ENCODE measurements at regions not wholly inside any gene's neighbourhood (a gene's known extent, or its start where the extent isn't known, plus 50 kb on each side); places are given as distances from the start of the nearest gene placed in this dataset.

- Histone ChIP-seq H2BK5ac (ENCODE audit: low read depth, low read length, poor library complexity, severe bottlenecking) (no peak overlapping the region), H3K79me1 (ENCODE audit: low read depth in 1 of 2, low read length in 2 of 2) (no peaks in the 10 kb centered on the region), H4K5ac (ENCODE audit: low read depth, low read length) (no peak overlapping the region), H3K9me3 (ENCODE audit: control insufficient read depth, insufficient read depth, low read length) (peaks cover 7% of the 10 kb centered on the region; the same call in 1 of the 2 replicates), H3K18ac (ENCODE audit: low read depth, low read length) (no peak overlapping the region), H3K9ac (ENCODE audit: low read depth, low read length) (no peak overlapping the region), H2AFZ (replicated peaks; ENCODE audit: low read length, poor library complexity) (no peak overlapping the region), H3K27ac (ENCODE audit: insufficient read depth, low read length) (no peak overlapping the region), H3K27me3 (ENCODE audit: control insufficient read depth, insufficient read depth, low read length) (no peaks in the 10 kb centered on the region), H2AK5ac (ENCODE audit: low read depth, low read length) (no peak overlapping the region), H4K91ac (ENCODE audit: insufficient read depth, low read depth, low read length) (no peak overlapping the region), H3K14ac (replicated peaks; ENCODE audit: low read depth, low read length) (no peak overlapping the region), H2BK15ac (ENCODE audit: low read depth, low read length) (no peak overlapping the region), H3K9me1 (ENCODE audit: insufficient read depth, low read length) (no peaks in the 10 kb centered on the region), H4K8ac (ENCODE audit: low read depth in 2 of 2, low read length in 2 of 2) (no peak overlapping the region), H2BK120ac (ENCODE audit: low read depth, low read length) (no peak overlapping the region), H3K4me2 (ENCODE audit: low read depth, low read length) (no peak overlapping the region), H2AK9ac (replicated peaks; ENCODE audit: low read depth, low read length, poor library complexity) (no peak overlapping the region), H3K36me3 (ENCODE audit: control insufficient read depth, insufficient read depth, low read length) (no peaks in the 10 kb centered on the region), H4K20me1 (ENCODE audit: insufficient read depth, low read length) (no peaks in the 10 kb centered on the region), H2BK20ac (ENCODE audit: low read depth, low read length) (no peak overlapping the region), H3K23ac (ENCODE audit: low read depth, low read length) (no peak overlapping the region), H3K4me1 (ENCODE audit: control insufficient read depth, insufficient read depth, low read length) (no peaks in the 10 kb centered on the region), H3K4me3 (ENCODE audit: insufficient read depth, low read depth, low read length) (no peak overlapping the region), H3K56ac (ENCODE audit: extremely low read depth, insufficient read depth, low read length) (no peak overlapping the region), H3K4ac (ENCODE audit: low read depth, low read length) (no peak overlapping the region)
- WGBS, 2 experiments (ENCODE audit: extremely low coverage in 2 of 2, insufficient read length in 1 of 2) = 58% methylated on average over 3 of the region's 17 CpGs; no CpG with 5 or more reads in 1 of the 2 experiments
- no peak for ATAC-seq (ENCODE audit: low read depth)
- BruUV-seq (replicated peaks) = no TSS peak
- ChIA-PET CTCF (no interaction called here), POLR2A (ENCODE audit: unreplicated experiment) (no interaction called here)
- TF ChIP-seq FOS (IDR thresholded peaks at IDR 0.05; ENCODE audit: low read depth, low read length) (no peak), USF2 (IDR thresholded peaks at IDR 0.05; ENCODE audit: low read depth, low read length) (no peak), RCOR1 (IDR thresholded peaks at IDR 0.05; ENCODE audit: insufficient replicate concordance, low read length) (no peak), CHD1 (IDR thresholded peaks at IDR 0.05; ENCODE audit: low read depth, low read length) (no peak), RAD21 (IDR thresholded peaks at IDR 0.05; ENCODE audit: low read length) (no peak), CEBPB (IDR thresholded peaks at IDR 0.05; ENCODE audit: low read depth, low read length) (no peak), MAFK (IDR thresholded peaks at IDR 0.05; ENCODE audit: low read depth, low read length) (no peak), MAZ (IDR thresholded peaks at IDR 0.05; ENCODE audit: borderline replicate concordance, low read depth, low read length) (no peak), RFX5 (IDR thresholded peaks at IDR 0.05; ENCODE audit: low read depth, low read length) (no peak), CTCF (conservative IDR thresholded peaks at IDR 0.05; ENCODE audit: low read depth, low read length) (no peak), MXI1 (IDR thresholded peaks at IDR 0.05; ENCODE audit: borderline replicate concordance, low read depth, low read length) (no peak), POLR2A (IDR thresholded peaks at IDR 0.05; ENCODE audit: low read depth, low read length) (no peak), ELK1 (IDR thresholded peaks at IDR 0.05; ENCODE audit: borderline replicate concordance, low read depth, low read length) (no peak), NFE2L2 (IDR thresholded peaks at IDR 0.05; ENCODE audit: low read depth, low read length) (no peak), BHLHE40 (IDR thresholded peaks at IDR 0.05; ENCODE audit: low read depth, low read length) (no peak), SMC3 (IDR thresholded peaks at IDR 0.05; ENCODE audit: low read depth, low read length) (no peak)
- in situ Hi-C loops (cut with MboI; ENCODE audit: low sequenced_read_pairs) = no loop called here
- intact Hi-C loops (cut with micrococcal nuclease) = no loop called here
- no peak for DNase-seq
- dilution Hi-C loops (cut with HindIII; ENCODE audit: low sequenced_read_pairs, unreplicated experiment) = no loop called here
Measured at GRCh38 chr7:67901808-67902480, 905.3 kb downstream of the TYW1 start.

All from IMR-90 (cell line).